ENCODE measurements at regions not wholly inside any gene's neighbourhood (a gene's known extent, or its start where the extent isn't known, plus 50 kb on each side); places are given as distances from the start of the nearest gene placed in this dataset.

- no peak for DNase-seq
- Mint-ChIP-seq H3K27ac (no peak overlapping the region), H3K4me3 (no peak overlapping the region), H3K36me3 (ENCODE audit: low read depth) (no peaks in the 10 kb centered on the region), H3K27me3 (ENCODE audit: low read depth, poor library complexity) (no peaks in the 10 kb centered on the region), H3K4me1 (no peaks in the 10 kb centered on the region), H3K9me3 (no peaks in the 10 kb centered on the region)
- TF ChIP-seq CTCF (IDR thresholded peaks at IDR 0.05), result no peak
These were observed 389.9 kb upstream of the SEMA3C start for GRCh38 chr7:81308643-81309322.

- H3K27ac Mint-ChIP-seq, result no peak overlapping the region
- no peak for DNase-seq
- H3K9me3 Mint-ChIP-seq, result no peaks in the 10 kb centered on the region
- no peaks in the 10 kb centered on the region for H3K27me3 Mint-ChIP-seq (ENCODE audit: low read depth, poor library complexity)
- no peaks in the 10 kb centered on the region for H3K36me3 Mint-ChIP-seq (ENCODE audit: low read depth)
- no peak for TF ChIP-seq CTCF (IDR thresholded peaks at IDR 0.05)
- H3K4me3 Mint-ChIP-seq, result no peak overlapping the region
- peaks cover 26% of the 10 kb centered on the region for H3K4me1 Mint-ChIP-seq
These were observed 383.0 kb upstream of the SEMA3C start for GRCh38 chr7:81301815-81302214.

GRCh38 chr7:81300753-81301152 is 381.9 kb upstream of the SEMA3C start:
- no peak overlapping the region for H3K27ac Mint-ChIP-seq
- peaks cover 4% of the 10 kb centered on the region for H3K9me3 Mint-ChIP-seq
- TF ChIP-seq CTCF (IDR thresholded peaks at IDR 0.05), result no peak
- H3K27me3 Mint-ChIP-seq (ENCODE audit: low read depth, poor library complexity), result no peaks in the 10 kb centered on the region
- H3K36me3 Mint-ChIP-seq (ENCODE audit: low read depth), result no peaks in the 10 kb centered on the region
- no peak overlapping the region for H3K4me3 Mint-ChIP-seq
- H3K4me1 Mint-ChIP-seq, result peaks cover 26% of the 10 kb centered on the region
- no peak for DNase-seq

GRCh38 chr7:81299711-81300110 is 380.9 kb upstream of the SEMA3C start:
- H3K27ac Mint-ChIP-seq, result peak overlapping the region; percentile 7
- TF ChIP-seq CTCF (IDR thresholded peaks at IDR 0.05), result no peak
- DNase-seq, result no peak

GRCh38 chr7:81298951-81299666 is 380.3 kb upstream of the SEMA3C start:
- Mint-ChIP-seq H3K4me3 (no peak overlapping the region), H3K27ac (no peak overlapping the region), H3K36me3 (ENCODE audit: low read depth) (no peaks in the 10 kb centered on the region), H3K4me1 (peaks cover 26% of the 10 kb centered on the region), H3K9me3 (peaks cover 4% of the 10 kb centered on the region), H3K27me3 (ENCODE audit: low read depth, poor library complexity) (no peaks in the 10 kb centered on the region)
- TF ChIP-seq CTCF (IDR thresholded peaks at IDR 0.05), result no peak
- no peak for DNase-seq

More at GRCh38 chr7:81299711-81300110, 380.9 kb upstream of the SEMA3C start:
- no peaks in the 10 kb centered on the region for H3K36me3 Mint-ChIP-seq (ENCODE audit: low read depth)
- no peak overlapping the region for H3K4me3 Mint-ChIP-seq
- H3K4me1 Mint-ChIP-seq, result peaks cover 26% of the 10 kb centered on the region
- H3K9me3 Mint-ChIP-seq, result peaks cover 4% of the 10 kb centered on the region
- H3K27me3 Mint-ChIP-seq (ENCODE audit: low read depth, poor library complexity), result no peaks in the 10 kb centered on the region

GRCh38 chr7:81297317-81297716 is 378.5 kb upstream of the SEMA3C start:
- DNase-seq, result no peak
- Mint-ChIP-seq H3K9me3 (peaks cover 4% of the 10 kb centered on the region), H3K4me1 (peaks cover 26% of the 10 kb centered on the region), H3K27ac (no peak overlapping the region), H3K36me3 (ENCODE audit: low read depth) (no peaks in the 10 kb centered on the region), H3K4me3 (no peak overlapping the region), H3K27me3 (ENCODE audit: low read depth, poor library complexity) (no peaks in the 10 kb centered on the region)
- no peak for TF ChIP-seq CTCF (IDR thresholded peaks at IDR 0.05)

Data from nephron progenitor cell (in vitro differentiated cells).